Gastrocnemius medialis (tissue), 4 donors: ENCODE measurements at regions not wholly inside any gene's neighbourhood (a gene's known extent, or its start where the extent isn't known, plus 50 kb on each side); places are given as distances from the start of the nearest gene placed in this dataset.

Experiments used
- ATAC-seq, 2 donors: fragments of 150-250 bp; one replicate each; pipeline ENCODE4 v1.9.1; 2016
- DNase-seq, 2 donors: peaks; one replicate each; pipeline ENCODE4 v3.0.0-alpha.2; 2019
- H3K27ac ChIP-seq, 4 donors: fragments of 200-600 bp; sonication (generic); 1 replicate in 1 of 4; 2 replicates in 3 of 4; pipeline ENCODE4 v1.5.1; 2016 to 2018; ENCODE audit warnings: mild to moderate bottlenecking in 2 of 4, moderate library complexity in 1 of 4
- H3K27me3 ChIP-seq, 3 donors: fragments of 200-600 bp; sonication (generic) in 2 of 3; 1 replicate in 1 of 3; 2 replicates in 2 of 3; pipeline versions ENCODE4 v1.5.1 to v1.6.0; 2016 to 2019; ENCODE audit warnings: mild to moderate bottlenecking in 1 of 3, moderate library complexity in 1 of 3
- H3K36me3 ChIP-seq, 2 donors: fragments of 200-600 bp; sonication (generic) in 1 of 2; one replicate each; pipeline ENCODE4 v1.5.1; 2017 to 2018
- H3K4me1 ChIP-seq, 2 donors: fragments of 200-600 bp; sonication (generic) in 1 of 2; one replicate each; pipeline ENCODE4 v1.5.1; 2016 to 2017; ENCODE audit warnings: mild to moderate bottlenecking in 2 of 2
- H3K4me3 ChIP-seq, 4 donors: fragments of 200-600 bp; sonication (generic) in 3 of 4; 1 replicate in 1 of 4; 2 replicates in 3 of 4; pipeline ENCODE4 v1.5.1; 2016 to 2019; ENCODE audit warnings: mild to moderate bottlenecking in 2 of 4
- H3K9me3 ChIP-seq, 3 donors: fragments of 200-600 bp; sonication (generic) in 2 of 3; 1 replicate in 1 of 3; 2 replicates in 2 of 3; pipeline ENCODE4 v1.5.1; 2016 to 2019
- CTCF ChIP-seq, 5 experiments: fragments of 450-650 bp in 3 of 5; fragments of 200-600 bp in 2 of 5; sonication (generic) in 2 of 5; IDR thresholded peaks in 4 of 5; conservative IDR thresholded peaks in 1 of 5; 1 replicate in 4 of 5; 2 replicates in 1 of 5; pipeline ENCODE4 v1.5.1; 2016 to 2019; ENCODE audit warnings: antibody characterized with exemption in 5 of 5, mild to moderate bottlenecking in 3 of 5, moderate library complexity in 3 of 5
- POLR2A ChIP-seq, 2 donors: fragments of 450-650 bp; IDR thresholded peaks; one replicate each; pipeline ENCODE4 v1.6.1; 2017; ENCODE audit warnings: antibody characterized with exemption in 2 of 2, mild to moderate bottlenecking in 2 of 2, moderate library complexity in 2 of 2
- in situ Hi-C, 4 donors: fragments of 200-750 bp; cut with MboI; loops; one replicate each; pipeline versions ENCODE4 v1.15.0 to v1.8.0; 2017; ENCODE audit warnings: low sequenced_read_pairs in 4 of 4
- intact Hi-C: fragments of 100-400 bp; cut with DNase I; formaldehyde crosslinking; loops from one replicate; pipeline ENCODE4 v1.15.1; 2023; ENCODE audit warnings: low total_unique reads

- TF ChIP-seq POLR2A (IDR thresholded peaks at IDR 0.05): no peak
Observed at GRCh38 chr20:51298141-51298749, 244.3 kb downstream of the NFATC2 start.

GRCh38 chr20:51287628-51288413 is 254.7 kb downstream of the NFATC2 start:
- Histone ChIP-seq H3K27me3 (no peaks in the 10 kb centered on the region), H3K27ac (no peak overlapping the region), H3K36me3 (no peaks in the 10 kb centered on the region), H3K9me3 (no peaks in the 10 kb centered on the region), H3K4me1 (no peaks in the 10 kb centered on the region), H3K4me3 (no peak overlapping the region)
- ATAC-seq (no peak), DNase-seq (no peak)
- intact Hi-C loops (no loop called here), in situ Hi-C loops (no loop called here)
- TF ChIP-seq POLR2A (IDR thresholded peaks at IDR 0.05): no peak
- no peak for TF ChIP-seq CTCF (IDR thresholded peaks at IDR 0.05 in 4 of 5, conservative IDR thresholded peaks at IDR 0.05 in 1 of 5)

More at GRCh38 chr20:51298141-51298749, 244.3 kb downstream of the NFATC2 start:
- DNase-seq: no peak
- Histone ChIP-seq H3K36me3 (no peaks in the 10 kb centered on the region), H3K4me1 (no peaks in the 10 kb centered on the region), H3K9me3 (no peaks in the 10 kb centered on the region), H3K27ac (no peak overlapping the region), H3K27me3 (peaks cover 0 to 2% (median 0%) of the 10 kb centered on the region in 3 donors), H3K4me3 (no peak overlapping the region)
- intact Hi-C loops: no loop called here
- no peak for ATAC-seq
- in situ Hi-C loops: no loop called here

- H3K9me3 ChIP-seq: no peaks in the 10 kb centered on the region
- DNase-seq (no peak), ATAC-seq (no peak)
- no peaks in the 10 kb centered on the region for H3K27me3 ChIP-seq
- H3K4me1 ChIP-seq: no peaks in the 10 kb centered on the region
- H3K27ac ChIP-seq: no peak overlapping the region
- no peaks in the 10 kb centered on the region for H3K36me3 ChIP-seq
- intact Hi-C loops (no loop called here), in situ Hi-C loops (no loop called here)
- H3K4me3 ChIP-seq: no peak overlapping the region
- TF ChIP-seq CTCF (IDR thresholded peaks at IDR 0.05 in 4 of 5, conservative IDR thresholded peaks at IDR 0.05 in 1 of 5) (no peak), POLR2A (IDR thresholded peaks at IDR 0.05) (no peak)
Observed at GRCh38 chr20:51286758-51287157, 255.8 kb downstream of the NFATC2 start.

GRCh38 chr20:51285684-51286083 is 256.8 kb downstream of the NFATC2 start:
- Histone ChIP-seq H3K4me3 (no peak overlapping the region), H3K36me3 (no peaks in the 10 kb centered on the region), H3K9me3 (no peaks in the 10 kb centered on the region), H3K27me3 (no peaks in the 10 kb centered on the region), H3K27ac (no peak overlapping the region), H3K4me1 (no peaks in the 10 kb centered on the region)
- in situ Hi-C loops (no loop called here), intact Hi-C loops (no loop called here)
- no peak for ATAC-seq
- no peak for TF ChIP-seq POLR2A (IDR thresholded peaks at IDR 0.05)
- DNase-seq: no peak

- Histone ChIP-seq H3K27me3 (no peaks in the 10 kb centered on the region), H3K4me1 (no peaks in the 10 kb centered on the region), H3K36me3 (no peaks in the 10 kb centered on the region), H3K27ac (no peak overlapping the region), H3K9me3 (no peaks in the 10 kb centered on the region), H3K4me3 (no peak overlapping the region)
- DNase-seq (no peak), ATAC-seq (no peak)
- in situ Hi-C loops: no loop called here
- intact Hi-C loops: no loop called here
- TF ChIP-seq POLR2A (IDR thresholded peaks at IDR 0.05): no peak
- TF ChIP-seq CTCF (IDR thresholded peaks at IDR 0.05 in 4 of 5, conservative IDR thresholded peaks at IDR 0.05 in 1 of 5): no peak
Observed at GRCh38 chr20:51284871-51285270, 257.6 kb downstream of the NFATC2 start.
